Prostate gland (tissue), 2 donors: ENCODE measurements at regions not wholly inside any gene's neighbourhood (a gene's known extent, or its start where the extent isn't known, plus 50 kb on each side); places are given as distances from the start of the nearest gene placed in this dataset.

Experiments
- DNase-seq: peaks from one replicate; pipeline ENCODE4 v3.0.0-alpha.2; 2019; ENCODE audit warnings: low spot score
- H3K27ac ChIP-seq, 2 donors: fragments of 200-600 bp; sonication (generic); 2 replicates each; pipeline ENCODE4 v1.5.1; 2017 to 2019
- H3K27me3 ChIP-seq: fragments of 200-600 bp; sonication (generic); replicated peaks from 2 replicates; pipeline ENCODE4 v1.5.1; 2019; ENCODE audit not compliant: insufficient read depth
- H3K36me3 ChIP-seq, 2 donors: fragments of 200-600 bp; sonication (generic); 1 replicate in 1 of 2; 2 replicates in 1 of 2; pipeline versions ENCODE4 v1.5.1 to v1.8.1; 2017 to 2019
- H3K4me1 ChIP-seq: fragments of 200-600 bp; sonication (generic); replicated peaks from 2 replicates; pipeline ENCODE4 v1.5.1; 2019
- H3K4me3 ChIP-seq, 2 donors: fragments of 200-600 bp; sonication (generic); 2 replicates each; pipeline ENCODE4 v1.5.1; 2017 to 2019
- H3K9me3 ChIP-seq: fragments of 200-600 bp; sonication (generic); 2 replicates; pipeline ENCODE4 v1.5.1; 2017
- CTCF ChIP-seq, 4 experiments: fragments of 200-600 bp in 2 of 4; fragments of 450-650 bp in 2 of 4; sonication (generic) in 2 of 4; IDR thresholded peaks; 1 replicate in 3 of 4; 2 replicates in 1 of 4; pipeline ENCODE4 v1.5.1; 2016 to 2019; ENCODE audit warnings: antibody characterized with exemption in 4 of 4, mild to moderate bottlenecking in 2 of 4, moderate library complexity in 2 of 4
- POLR2A ChIP-seq: fragments of 450-650 bp; IDR thresholded peaks from one replicate; pipeline ENCODE4 v1.6.1; 2016; ENCODE audit warnings: antibody characterized with exemption, mild to moderate bottlenecking
- POLR2AphosphoS5 ChIP-seq: sonication (generic); formaldehyde crosslinking; IDR thresholded peaks from one replicate; pipeline ENCODE4 v1.6.1; 2017; ENCODE audit warnings: antibody characterized with exemption
- WGBS: methylation state at CpG from one replicate; pipeline ENCODE4 v1.1.5; 2018; 5-methylcytosine and 5-hydroxymethylcytosine counted together
- intact Hi-C: fragments of 100-400 bp; cut with DNase I; formaldehyde crosslinking; loops from one replicate; pipeline ENCODE4 v1.14.2; 2022

GRCh38 chr11:87401653-87402052, 363.9 kb downstream of the TMEM135 start:
- no peak for DNase-seq
- no peaks in the 10 kb centered on the region for H3K27me3 ChIP-seq
- no peaks in the 10 kb centered on the region for H3K4me1 ChIP-seq
- no peaks in the 10 kb centered on the region for H3K9me3 ChIP-seq
- H3K27ac ChIP-seq = no peak overlapping the region
- intact Hi-C loops = no loop called here
- no peaks in the 10 kb centered on the region for H3K36me3 ChIP-seq
- no peak overlapping the region for H3K4me3 ChIP-seq
- 89% methylated on average over 1 of the region's 1 CpG for WGBS
- TF ChIP-seq CTCF (IDR thresholded peaks at IDR 0.05) (no peak), POLR2A (no peak), POLR2AphosphoS5 (no peak)

- Histone ChIP-seq H3K36me3 (no peaks in the 10 kb centered on the region), H3K27me3 (no peaks in the 10 kb centered on the region), H3K27ac (no peak overlapping the region), H3K9me3 (no peaks in the 10 kb centered on the region), H3K4me1 (no peaks in the 10 kb centered on the region), H3K4me3 (no peak overlapping the region)
- intact Hi-C loops = no loop called here
- TF ChIP-seq POLR2AphosphoS5 (no peak), POLR2A (no peak), CTCF (IDR thresholded peaks at IDR 0.05) (no peak)
- DNase-seq = no peak
Measured at GRCh38 chr11:87399341-87399740, 361.6 kb downstream of the TMEM135 start.

- H3K27me3 ChIP-seq = no peaks in the 10 kb centered on the region
- no peak for TF ChIP-seq POLR2A
- TF ChIP-seq POLR2AphosphoS5 = no peak
- no peak for TF ChIP-seq CTCF (IDR thresholded peaks at IDR 0.05)
- H3K4me1 ChIP-seq = no peaks in the 10 kb centered on the region
- no peak overlapping the region for H3K27ac ChIP-seq
- no peaks in the 10 kb centered on the region for H3K9me3 ChIP-seq
- 73% methylated on average over 2 of the region's 2 CpGs for WGBS
- no peak for DNase-seq
- intact Hi-C loops = no loop called here
- H3K36me3 ChIP-seq = no peaks in the 10 kb centered on the region
- H3K4me3 ChIP-seq = no peak overlapping the region
Measured at GRCh38 chr11:87398931-87399330, 361.2 kb downstream of the TMEM135 start.

GRCh38 chr11:87397011-87397865, 359.5 kb downstream of the TMEM135 start:
- Histone ChIP-seq H3K27ac (no peak overlapping the region), H3K4me1 (no peaks in the 10 kb centered on the region), H3K9me3 (no peaks in the 10 kb centered on the region), H3K27me3 (no peaks in the 10 kb centered on the region), H3K36me3 (no peaks in the 10 kb centered on the region), H3K4me3 (no peak overlapping the region)
- intact Hi-C loops = no loop called here
- TF ChIP-seq POLR2A = no peak
- TF ChIP-seq CTCF (IDR thresholded peaks at IDR 0.05) = no peak
- no peak for TF ChIP-seq POLR2AphosphoS5
- 92% methylated on average over 5 of the region's 5 CpGs for WGBS
- DNase-seq = no peak

GRCh38 chr11:87394924-87395323, 357.2 kb downstream of the TMEM135 start:
- H3K27me3 ChIP-seq = no peaks in the 10 kb centered on the region
- intact Hi-C loops = no loop called here
- 82% methylated on average over 1 of the region's 1 CpG for WGBS
- no peaks in the 10 kb centered on the region for H3K36me3 ChIP-seq
- no peak overlapping the region for H3K27ac ChIP-seq
- TF ChIP-seq POLR2AphosphoS5 = no peak
- no peak for TF ChIP-seq POLR2A
- no peak for TF ChIP-seq CTCF (IDR thresholded peaks at IDR 0.05)
- DNase-seq = no peak
- H3K4me3 ChIP-seq = no peak overlapping the region
- H3K9me3 ChIP-seq = no peaks in the 10 kb centered on the region
- no peaks in the 10 kb centered on the region for H3K4me1 ChIP-seq
